ENCODE measurements at regions not wholly inside any gene's neighbourhood (a gene's known extent, or its start where the extent isn't known, plus 50 kb on each side); places are given as distances from the start of the nearest gene placed in this dataset.

DNA sequence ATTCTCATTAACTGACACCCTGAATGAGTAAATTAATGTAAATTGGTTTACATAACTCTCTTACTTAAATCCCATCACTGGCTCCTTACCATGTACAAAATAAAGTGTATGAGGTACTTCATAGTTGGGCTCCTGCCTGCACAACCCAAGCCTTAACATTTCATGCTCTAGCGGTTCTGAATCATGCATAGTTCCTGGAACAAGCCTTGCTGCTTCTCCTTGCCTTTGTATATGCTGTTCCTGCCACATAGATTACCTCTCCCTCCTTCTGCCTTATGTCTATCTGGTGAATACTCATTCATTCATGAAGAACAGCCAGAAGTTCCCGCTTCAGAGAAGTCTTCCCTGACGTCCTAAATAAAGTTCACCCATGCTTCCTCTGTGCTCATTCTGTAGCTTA lies 594.7 kb downstream of the SMARCA1 start:
- TF ChIP-seq, protein P1, sequence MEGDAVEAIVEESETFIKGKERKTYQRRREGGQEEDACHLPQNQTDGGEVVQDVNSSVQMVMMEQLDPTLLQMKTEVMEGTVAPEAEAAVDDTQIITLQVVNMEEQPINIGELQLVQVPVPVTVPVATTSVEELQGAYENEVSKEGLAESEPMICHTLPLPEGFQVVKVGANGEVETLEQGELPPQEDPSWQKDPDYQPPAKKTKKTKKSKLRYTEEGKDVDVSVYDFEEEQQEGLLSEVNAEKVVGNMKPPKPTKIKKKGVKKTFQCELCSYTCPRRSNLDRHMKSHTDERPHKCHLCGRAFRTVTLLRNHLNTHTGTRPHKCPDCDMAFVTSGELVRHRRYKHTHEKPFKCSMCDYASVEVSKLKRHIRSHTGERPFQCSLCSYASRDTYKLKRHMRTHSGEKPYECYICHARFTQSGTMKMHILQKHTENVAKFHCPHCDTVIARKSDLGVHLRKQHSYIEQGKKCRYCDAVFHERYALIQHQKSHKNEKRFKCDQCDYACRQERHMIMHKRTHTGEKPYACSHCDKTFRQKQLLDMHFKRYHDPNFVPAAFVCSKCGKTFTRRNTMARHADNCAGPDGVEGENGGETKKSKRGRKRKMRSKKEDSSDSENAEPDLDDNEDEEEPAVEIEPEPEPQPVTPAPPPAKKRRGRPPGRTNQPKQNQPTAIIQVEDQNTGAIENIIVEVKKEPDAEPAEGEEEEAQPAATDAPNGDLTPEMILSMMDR (IDR thresholded peaks at IDR 0.05; ENCODE audit: borderline replicate concordance, control extremely low read depth, extremely low read depth, insufficient read depth, missing control alignments) = no peak
- in situ Hi-C loops (cut with MboI; ENCODE audit: low sequenced_read_pairs, unreplicated experiment) = no loop called here
- DNase-seq (ENCODE audit: low spot score) = no peak

DNA sequence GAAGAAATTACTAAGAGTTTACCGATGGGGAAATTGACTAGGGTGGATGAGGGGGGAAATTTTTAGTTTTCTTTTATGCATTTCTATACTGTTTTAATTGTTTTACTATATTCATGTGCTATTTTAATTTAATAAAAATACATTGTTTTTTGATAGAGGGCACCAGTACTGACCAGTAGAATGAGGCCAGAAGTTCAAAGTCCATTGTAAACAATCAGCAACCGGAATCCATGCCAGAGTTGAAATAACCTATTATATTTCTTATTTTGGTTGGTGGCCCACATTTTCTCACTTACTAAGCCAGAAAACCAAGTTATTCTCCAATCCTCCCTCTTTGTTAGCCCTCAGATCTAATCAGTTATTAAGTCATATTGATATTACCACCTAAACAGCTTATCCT lies 595.9 kb downstream of the SMARCA1 start:
- in situ Hi-C loops (cut with MboI; ENCODE audit: low sequenced_read_pairs, unreplicated experiment) = no loop called here
- DNase-seq (ENCODE audit: low spot score) = no peak

DNA sequence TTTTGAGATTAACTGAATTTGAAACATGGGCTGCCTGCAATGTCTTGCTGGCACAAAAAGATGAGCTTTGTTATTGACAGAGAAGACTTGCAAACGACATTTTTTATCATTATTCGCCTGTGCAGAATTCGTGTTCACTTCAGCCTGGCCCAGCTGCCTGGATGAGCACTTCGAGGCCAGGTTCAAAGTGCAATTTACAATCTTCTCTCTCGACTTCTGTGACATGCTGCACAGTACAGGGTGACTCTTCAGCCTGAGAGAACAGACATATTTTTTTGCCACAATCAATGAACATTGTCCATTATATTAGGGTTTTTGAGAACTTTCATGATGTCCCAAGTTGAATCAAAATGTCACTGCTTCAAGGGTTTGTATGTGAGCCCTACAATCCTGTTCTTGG lies 616.5 kb downstream of the SMARCA1 start:
- in situ Hi-C loops (cut with MboI; ENCODE audit: low sequenced_read_pairs, unreplicated experiment) = no loop called here
- TF ChIP-seq, protein P1 (IDR thresholded peaks at IDR 0.05; ENCODE audit: borderline replicate concordance, control extremely low read depth, extremely low read depth, insufficient read depth, missing control alignments) = no peak

More for the DNA sequence above, 595.9 kb downstream of the SMARCA1 start:
- TF ChIP-seq, protein P1 (IDR thresholded peaks at IDR 0.05; ENCODE audit: borderline replicate concordance, control extremely low read depth, extremely low read depth, insufficient read depth, missing control alignments) = no peak

DNA sequence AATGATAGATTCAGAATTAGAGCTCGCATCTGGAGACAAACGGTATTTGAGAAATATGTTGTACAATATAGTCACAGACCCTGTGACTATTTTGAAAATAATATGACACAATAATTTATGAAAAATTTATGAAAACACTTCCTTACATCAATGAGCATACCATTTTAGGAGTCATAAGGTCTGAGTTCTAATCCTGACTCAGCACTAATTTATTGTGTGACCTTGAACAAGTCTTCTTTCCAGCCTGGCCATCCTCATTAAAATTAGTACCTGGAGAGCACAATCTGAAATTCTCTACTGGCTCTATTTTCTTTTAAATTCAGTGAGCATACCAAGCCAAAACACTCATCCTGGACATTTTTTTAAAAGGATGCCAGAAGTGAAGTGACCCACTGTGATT lies 622.3 kb downstream of the SMARCA1 start:
- no peak for DNase-seq (ENCODE audit: low spot score)
- in situ Hi-C loops (cut with MboI; ENCODE audit: low sequenced_read_pairs, unreplicated experiment) = no loop called here
- TF ChIP-seq, protein P1 (IDR thresholded peaks at IDR 0.05; ENCODE audit: borderline replicate concordance, control extremely low read depth, extremely low read depth, insufficient read depth, missing control alignments) = no peak

More for the DNA sequence above, 616.5 kb downstream of the SMARCA1 start:
- DNase-seq (ENCODE audit: low spot score) = no peak

DNA sequence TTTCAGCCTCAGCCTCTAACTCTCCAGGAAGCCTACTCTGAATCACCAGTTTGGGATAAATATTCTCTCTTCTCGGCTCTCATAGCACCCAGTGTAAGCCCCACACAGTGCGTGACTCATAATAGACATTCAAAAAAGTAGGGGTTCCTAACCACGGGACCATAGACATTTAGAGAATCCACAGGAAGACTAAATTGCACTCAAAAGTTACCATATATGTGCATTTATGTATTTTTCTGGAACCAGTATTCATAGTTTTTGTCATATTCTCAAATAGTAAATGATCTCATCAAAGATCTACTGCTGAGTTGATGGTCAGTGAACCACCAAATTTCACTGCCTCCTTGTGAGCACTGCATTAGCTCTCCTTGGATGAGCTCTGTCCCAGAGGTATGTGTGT lies 625.7 kb downstream of the SMARCA1 start:
- DNase-seq (ENCODE audit: low spot score) = no peak
- TF ChIP-seq, protein P1 (IDR thresholded peaks at IDR 0.05; ENCODE audit: borderline replicate concordance, control extremely low read depth, extremely low read depth, insufficient read depth, missing control alignments) = no peak
- in situ Hi-C loops (cut with MboI; ENCODE audit: low sequenced_read_pairs, unreplicated experiment) = no loop called here

DNA sequence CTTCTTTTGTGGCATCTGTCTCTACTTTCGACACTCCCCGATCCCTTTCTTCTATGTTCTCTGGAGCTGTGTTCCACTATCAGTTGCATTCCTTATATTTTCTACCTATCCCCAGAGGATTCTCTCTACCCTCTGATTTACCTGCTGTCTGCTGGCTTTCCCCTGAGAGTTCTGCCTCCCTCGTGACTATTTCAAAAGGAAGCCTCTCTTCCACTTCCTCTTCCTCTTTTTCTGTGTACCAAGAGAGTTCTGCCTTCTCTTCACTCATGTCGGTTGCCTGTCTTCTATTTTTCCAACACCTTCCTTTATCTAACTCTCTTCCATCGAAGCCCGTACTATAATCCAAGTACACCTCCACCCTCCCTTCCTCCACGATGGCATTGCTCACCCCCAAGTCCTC lies 631.7 kb downstream of the SMARCA1 start:
- in situ Hi-C loops (cut with MboI; ENCODE audit: low sequenced_read_pairs, unreplicated experiment) = no loop called here
- TF ChIP-seq, protein P1 (IDR thresholded peaks at IDR 0.05; ENCODE audit: borderline replicate concordance, control extremely low read depth, extremely low read depth, insufficient read depth, missing control alignments) = no peak
- no peak for DNase-seq (ENCODE audit: low spot score)

DNA sequence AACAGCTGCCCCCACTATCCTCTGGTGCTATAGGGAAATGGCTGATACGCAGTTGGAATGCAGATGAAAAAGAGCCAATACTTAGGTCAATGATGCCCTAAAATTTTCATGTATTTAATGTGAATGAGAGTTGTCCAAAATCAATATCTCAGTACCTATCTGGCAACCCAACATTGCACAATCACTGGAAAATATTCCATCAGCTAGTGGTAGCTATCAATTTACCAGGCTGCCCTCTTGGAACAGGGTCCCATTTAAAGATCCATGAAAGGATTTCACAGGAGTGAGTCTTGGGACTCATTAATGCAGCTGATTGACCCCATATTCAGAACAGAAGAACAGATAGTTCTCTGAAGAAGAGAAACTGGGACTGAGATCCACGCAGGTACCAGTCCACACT lies 638.9 kb downstream of the SMARCA1 start:
- TF ChIP-seq, protein P1 (IDR thresholded peaks at IDR 0.05; ENCODE audit: borderline replicate concordance, control extremely low read depth, extremely low read depth, insufficient read depth, missing control alignments) = no peak
- in situ Hi-C loops (cut with MboI; ENCODE audit: low sequenced_read_pairs, unreplicated experiment) = no loop called here
- no peak for DNase-seq (ENCODE audit: low spot score)

All from GM13976 (cell line).